Midbrain (tissue), 1 donor: ENCODE measurements at regions not wholly inside any gene's neighbourhood (a gene's known extent, or its start where the extent isn't known, plus 50 kb on each side); places are given as distances from the start of the nearest gene placed in this dataset.
A peak's percentile ranks its signal among the peaks of the same experiment; 100 is the strongest.

Experiments
- DNase-seq: peaks from one replicate; lab custom pipeline; 2025; lab: John Stamatoyannopoulos, UW

GRCh38 chr7:85890244-85890811 lies 703.5 kb upstream of the SEMA3D start:
- DNase-seq, result peak; percentile 35

GRCh38 chr7:85887133-85887532 lies 700.3 kb upstream of the SEMA3D start:
- no peak for DNase-seq

GRCh38 chr7:85882335-85882734 lies 695.5 kb upstream of the SEMA3D start:
- no peak for DNase-seq

- DNase-seq, result no peak
Observed at GRCh38 chr7:85875398-85875797, 688.5 kb upstream of the SEMA3D start.

- DNase-seq, result no peak
Observed at GRCh38 chr7:85866540-85866939, 679.7 kb upstream of the SEMA3D start.

- DNase-seq, result peak; percentile 41
Observed at GRCh38 chr7:85851571-85852193, 664.8 kb upstream of the SEMA3D start.

GRCh38 chr7:85850381-85850780 lies 663.5 kb upstream of the SEMA3D start:
- DNase-seq, result no peak

- DNase-seq, result no peak
Observed at GRCh38 chr7:85840554-85840953, 653.7 kb upstream of the SEMA3D start.

- no peak for DNase-seq
Observed at GRCh38 chr7:85833066-85833465, 646.2 kb upstream of the SEMA3D start.

- no peak for DNase-seq
Observed at GRCh38 chr7:85830982-85831381, 644.1 kb upstream of the SEMA3D start.

GRCh38 chr7:85829817-85830432 lies 643.1 kb upstream of the SEMA3D start:
- no peak for DNase-seq

GRCh38 chr7:85829176-85829575 lies 642.3 kb upstream of the SEMA3D start:
- DNase-seq, result no peak

GRCh38 chr7:85828614-85829013 lies 641.8 kb upstream of the SEMA3D start:
- DNase-seq, result no peak

- DNase-seq, result no peak
Observed at GRCh38 chr7:85823396-85824080, 636.7 kb upstream of the SEMA3D start.

- DNase-seq, result no peak
Observed at GRCh38 chr7:85821926-85822325, 635.1 kb upstream of the SEMA3D start.

GRCh38 chr7:85820702-85821443 lies 634.0 kb upstream of the SEMA3D start:
- DNase-seq, result no peak

GRCh38 chr7:85815526-85815925 lies 628.7 kb upstream of the SEMA3D start:
- DNase-seq, result no peak

- DNase-seq, result no peak
Observed at GRCh38 chr7:85806321-85806720, 619.5 kb upstream of the SEMA3D start.

- DNase-seq, result no peak
Observed at GRCh38 chr7:85805656-85806055, 618.8 kb upstream of the SEMA3D start.

- no peak for DNase-seq
Observed at GRCh38 chr7:85805249-85805648, 618.4 kb upstream of the SEMA3D start.

GRCh38 chr7:85802211-85802610 lies 615.4 kb upstream of the SEMA3D start:
- no peak for DNase-seq

- no peak for DNase-seq
Observed at GRCh38 chr7:85796956-85797355, 610.1 kb upstream of the SEMA3D start.
